HCT116 (cell line): ENCODE measurements at regions not wholly inside any gene's neighbourhood (a gene's known extent, or its start where the extent isn't known, plus 50 kb on each side); places are given as distances from the start of the nearest gene placed in this dataset.

Source experiments
- ATAC-seq: fragments of 200-7000 bp; cut with Tn5 transposase; 2 replicates; pipeline ENCODE4 v1.9.1; 2020; ENCODE audit warnings: mild to moderate bottlenecking, moderate library complexity
- BruUV-seq: library from RNA; stranded (reverse); fragments of 400-500 nt; replicated peaks from 2 replicates; lab custom pipeline; 2021; lab: Mats Ljungman, UMichigan
- CTCF ChIA-PET: fragments of 300-600 bp; sonication (Branson Sonifier 250); formaldehyde crosslinking; loops from one replicate; lab custom pipeline; 2021; ENCODE audit warnings: antibody characterized with exemption; lab: Charles Lee
- POLR2A ChIA-PET: fragments of 300-600, 350-600 bp; sonication (Branson Sonifier 250); formaldehyde crosslinking; loops from one replicate; lab custom pipeline; 2021; ENCODE audit warnings: antibody characterized with exemption; lab: Charles Lee
- RAD21 ChIA-PET, 2 experiments: fragments of 300-600 bp; sonication (Branson Sonifier 250); formaldehyde crosslinking; loops; one replicate each; lab custom pipeline; 2023; ENCODE audit warnings: low total read pairs in 2 of 2; ENCODE audit not compliant: uncharacterized antibody in 2 of 2, unreplicated experiment in 2 of 2, low non-redundant PET in 1 of 2; lab: Charles Lee
- DNase-seq: peaks from one replicate; pipeline ENCODE4 v3.0.0-alpha.2; 2010; ENCODE audit warnings: low read depth, low spot score
- H2AFZ ChIP-seq: fragments of 200-600 bp; shearing (Covaris generic), sonication (generic); 2 replicates; pipeline ENCODE4 v1.6.1; 2017; ENCODE audit warnings: low read depth, mixed run types, mixed read lengths, antibody characterized with exemption, low read length; ENCODE audit not compliant: poor library complexity, severe bottlenecking
- H3K27ac ChIP-seq: 2 replicates; pipeline ENCODE4 v1.5.1; 2012; ENCODE audit warnings: low read depth, low read length
- H3K27me3 ChIP-seq: fragments of 200-600 bp; sonication (generic); 2 replicates; pipeline ENCODE4 v1.6.1; 2016; ENCODE audit warnings: mixed run types, low read length, mixed read lengths; ENCODE audit not compliant: insufficient read depth
- H3K36me3 ChIP-seq, 2 experiments: fragments of 200-500 bp in 1 of 2; fragments of 200-600 bp in 1 of 2; sonication (Bioruptor generic) in 1 of 2; sonication (generic) in 1 of 2; 2 replicates each; pipeline versions ENCODE4 v1.5.1 to v1.6.1; 2014 to 2016; ENCODE audit warnings: low read length in 2 of 2, inconsistent platforms in 1 of 2, mixed read lengths in 1 of 2, mixed run types in 1 of 2; ENCODE audit not compliant: insufficient read depth in 2 of 2, control insufficient read depth in 1 of 2
- H3K4me1 ChIP-seq, 2 experiments: fragments of 200-600 bp in 1 of 2; sonication (generic) in 1 of 2; 2 replicates each; pipeline versions ENCODE4 v1.5.1 to v1.6.1; 2012 to 2017; ENCODE audit warnings: low read length in 2 of 2, inconsistent platforms in 1 of 2, mild to moderate bottlenecking in 1 of 2, mixed read lengths in 1 of 2, mixed run types in 1 of 2, moderate library complexity in 1 of 2; ENCODE audit not compliant: insufficient read depth in 2 of 2, control insufficient read depth in 1 of 2
- H3K4me2 ChIP-seq: fragments of 200-600 bp; sonication (generic); 2 replicates; pipeline ENCODE4 v1.6.1; 2017; ENCODE audit warnings: mixed run types, low read length, mixed read lengths
- H3K4me3 ChIP-seq, 2 experiments: fragments of 200-600 bp in 1 of 2; sonication (generic) in 1 of 2; replicated peaks in 1 of 2; 2 replicates each; pipeline ENCODE4 v1.5.1; 2011 to 2016; ENCODE audit warnings: low read length in 2 of 2, control low read depth in 1 of 2, low read depth in 1 of 2, mild to moderate bottlenecking in 1 of 2, mixed read lengths in 1 of 2, mixed run types in 1 of 2
- H3K79me2 ChIP-seq: fragments of 200-600 bp; sonication (generic); 2 replicates; pipeline ENCODE4 v1.6.1; 2017; ENCODE audit warnings: mild to moderate bottlenecking, mixed run types, low read length, moderate library complexity, mixed read lengths; ENCODE audit not compliant: insufficient read depth
- H3K9ac ChIP-seq: fragments of 200-600 bp; sonication (generic); 2 replicates; pipeline ENCODE4 v1.6.1; 2016; ENCODE audit warnings: low read length, mixed read lengths
- H3K9me2 ChIP-seq: fragments of 200-600 bp; sonication (generic), shearing (Covaris generic); 2 replicates; pipeline ENCODE4 v1.6.1; 2017; ENCODE audit warnings: mixed run types, mild to moderate bottlenecking, moderate library complexity; ENCODE audit not compliant: insufficient read depth
- H3K9me3 ChIP-seq, 2 experiments: fragments of 200-500 bp in 1 of 2; fragments of 200-600 bp in 1 of 2; sonication (Bioruptor generic) in 1 of 2; sonication (generic) in 1 of 2; 2 replicates each; pipeline ENCODE4 v1.6.1; 2014 to 2017; ENCODE audit warnings: low read length in 2 of 2, mixed read lengths in 2 of 2, inconsistent platforms in 1 of 2, low read depth in 1 of 2, mild to moderate bottlenecking in 1 of 2, mixed run types in 1 of 2, moderate library complexity in 1 of 2; ENCODE audit not compliant: control insufficient read depth in 1 of 2, insufficient read depth in 1 of 2
- H4K20me1 ChIP-seq: fragments of 200-600 bp; sonication (generic), shearing (Covaris generic); 2 replicates; pipeline ENCODE4 v1.6.1; 2017; ENCODE audit warnings: mixed run types, mild to moderate bottlenecking, moderate library complexity; ENCODE audit not compliant: insufficient read depth
- EGR1 ChIP-seq: IDR thresholded peaks from 2 replicates; pipeline ENCODE4 v1.6.1; 2012; ENCODE audit warnings: low read depth
- ELF1 ChIP-seq: IDR thresholded peaks from 2 replicates; pipeline ENCODE4 v1.6.1; 2012; ENCODE audit warnings: low read depth, borderline replicate concordance
- EZH2 ChIP-seq: fragments of 200-600 bp; sonication (generic); IDR thresholded peaks from 2 replicates; pipeline ENCODE4 v1.6.1; 2017; ENCODE audit warnings: antibody characterized with exemption, mixed run types
- JUND ChIP-seq: IDR thresholded peaks from 2 replicates; pipeline ENCODE4 v1.6.1; 2012
- POLR2A ChIP-seq: IDR thresholded peaks from 2 replicates; pipeline ENCODE4 v1.7.0; 2011; ENCODE audit warnings: borderline replicate concordance; ENCODE audit not compliant: insufficient read depth, insufficient read length; ENCODE audit errors: extremely low read depth
- POLR2AphosphoS5 ChIP-seq: IDR thresholded peaks from 2 replicates; pipeline ENCODE4 v1.6.1; 2011; ENCODE audit warnings: mild to moderate bottlenecking, low read depth, low read length, moderate library complexity
- RAD21 ChIP-seq: IDR thresholded peaks from 2 replicates; pipeline ENCODE4 v1.6.1; 2012; ENCODE audit warnings: low read depth, mild to moderate bottlenecking
- SRF ChIP-seq: IDR thresholded peaks from 2 replicates; pipeline ENCODE4 v1.6.1; 2012; ENCODE audit warnings: low read depth
- TCF7L2 ChIP-seq: IDR thresholded peaks from 2 replicates; pipeline ENCODE4 v1.7.0; 2011; ENCODE audit warnings: borderline replicate concordance, inconsistent platforms; ENCODE audit not compliant: insufficient read depth, insufficient read length; ENCODE audit errors: extremely low read depth
- YY1 ChIP-seq: IDR thresholded peaks from 2 replicates; pipeline ENCODE4 v1.6.1; 2011; ENCODE audit warnings: low read length, low read depth, moderate library complexity, mild to moderate bottlenecking; ENCODE audit not compliant: insufficient replicate concordance; ENCODE audit errors: extremely low read depth
- intact Hi-C: fragments of 100-400 bp; cut with micrococcal nuclease; formaldehyde crosslinking; loops from 2 replicates; pipeline ENCODE4 v1.10.0; 2022
- TF ChIP-seq, protein P1 (sequence below): IDR thresholded peaks from 2 replicates; pipeline ENCODE4 v1.6.1; 2012; ENCODE audit warnings: low read depth
- TF ChIP-seq, protein P2 (sequence below): IDR thresholded peaks from 2 replicates; pipeline ENCODE4 v1.6.1; 2012

DNA sequence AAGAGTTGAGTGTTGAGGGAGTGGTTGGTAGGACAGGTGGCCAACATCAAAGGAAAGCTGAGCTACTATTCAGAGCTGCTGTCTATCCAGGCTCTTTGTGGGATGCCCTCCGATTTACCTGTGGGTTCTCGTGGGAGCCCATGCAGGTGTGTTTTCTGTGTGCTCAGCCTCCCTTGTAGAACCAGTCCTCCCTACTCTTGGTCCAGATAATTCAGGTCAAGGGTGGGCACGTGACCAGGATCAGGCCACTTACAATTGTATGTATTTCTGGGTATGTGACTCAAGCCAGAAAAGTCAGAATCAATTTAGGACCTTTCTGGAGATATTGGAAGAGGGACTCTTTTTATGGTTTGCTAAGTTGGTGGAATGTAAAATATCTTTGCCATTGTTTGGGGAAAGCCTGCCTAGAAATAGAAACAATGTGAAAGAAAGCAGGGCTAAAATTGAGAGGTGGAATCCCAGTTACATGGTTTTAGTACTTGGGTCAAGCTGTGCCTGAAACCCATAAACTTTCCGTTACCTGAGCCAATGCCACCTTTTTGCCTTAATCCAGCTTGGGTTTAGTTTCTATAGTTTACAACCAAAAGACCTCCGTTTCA, 93.2 kb downstream of the PDCL3 start:
- Histone ChIP-seq H3K4me2 (no peak overlapping the region), H3K4me3 (no peak overlapping the region), H3K9me2 (no peaks in the 10 kb centered on the region), H3K27ac (no peak overlapping the region), H3K79me2 (no peaks in the 10 kb centered on the region), H4K20me1 (no peaks in the 10 kb centered on the region), H3K4me1 (no peaks in the 10 kb centered on the region), H3K27me3 (no peaks in the 10 kb centered on the region), H3K9ac (no peak overlapping the region), H2AFZ (no peak overlapping the region), H3K36me3 (no peaks in the 10 kb centered on the region), H3K9me3 (no peaks in the 10 kb centered on the region)
- DNase-seq (no peak), ATAC-seq (no peak)
- ChIA-PET CTCF (no interaction called here), RAD21 (no interaction called here), POLR2A (interaction anchor here (0.6 kb wide), 1 partner anchor 64 kb away, joined by 4 read pairs; no protein-coding TSS in a partner anchor)
- TF ChIP-seq POLR2A (no peak), TCF7L2 (no peak), SRF (no peak), EGR1 (no peak), YY1 (no peak), EZH2 (no peak), POLR2AphosphoS5 (no peak), JUND (no peak), ELF1 (no peak), RAD21 (no peak)
- TF ChIP-seq, protein P1, sequence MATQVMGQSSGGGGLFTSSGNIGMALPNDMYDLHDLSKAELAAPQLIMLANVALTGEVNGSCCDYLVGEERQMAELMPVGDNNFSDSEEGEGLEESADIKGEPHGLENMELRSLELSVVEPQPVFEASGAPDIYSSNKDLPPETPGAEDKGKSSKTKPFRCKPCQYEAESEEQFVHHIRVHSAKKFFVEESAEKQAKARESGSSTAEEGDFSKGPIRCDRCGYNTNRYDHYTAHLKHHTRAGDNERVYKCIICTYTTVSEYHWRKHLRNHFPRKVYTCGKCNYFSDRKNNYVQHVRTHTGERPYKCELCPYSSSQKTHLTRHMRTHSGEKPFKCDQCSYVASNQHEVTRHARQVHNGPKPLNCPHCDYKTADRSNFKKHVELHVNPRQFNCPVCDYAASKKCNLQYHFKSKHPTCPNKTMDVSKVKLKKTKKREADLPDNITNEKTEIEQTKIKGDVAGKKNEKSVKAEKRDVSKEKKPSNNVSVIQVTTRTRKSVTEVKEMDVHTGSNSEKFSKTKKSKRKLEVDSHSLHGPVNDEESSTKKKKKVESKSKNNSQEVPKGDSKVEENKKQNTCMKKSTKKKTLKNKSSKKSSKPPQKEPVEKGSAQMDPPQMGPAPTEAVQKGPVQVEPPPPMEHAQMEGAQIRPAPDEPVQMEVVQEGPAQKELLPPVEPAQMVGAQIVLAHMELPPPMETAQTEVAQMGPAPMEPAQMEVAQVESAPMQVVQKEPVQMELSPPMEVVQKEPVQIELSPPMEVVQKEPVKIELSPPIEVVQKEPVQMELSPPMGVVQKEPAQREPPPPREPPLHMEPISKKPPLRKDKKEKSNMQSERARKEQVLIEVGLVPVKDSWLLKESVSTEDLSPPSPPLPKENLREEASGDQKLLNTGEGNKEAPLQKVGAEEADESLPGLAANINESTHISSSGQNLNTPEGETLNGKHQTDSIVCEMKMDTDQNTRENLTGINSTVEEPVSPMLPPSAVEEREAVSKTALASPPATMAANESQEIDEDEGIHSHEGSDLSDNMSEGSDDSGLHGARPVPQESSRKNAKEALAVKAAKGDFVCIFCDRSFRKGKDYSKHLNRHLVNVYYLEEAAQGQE, result no peak
- TF ChIP-seq, protein P2, sequence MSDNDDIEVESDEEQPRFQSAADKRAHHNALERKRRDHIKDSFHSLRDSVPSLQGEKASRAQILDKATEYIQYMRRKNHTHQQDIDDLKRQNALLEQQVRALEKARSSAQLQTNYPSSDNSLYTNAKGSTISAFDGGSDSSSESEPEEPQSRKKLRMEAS, result no peak
- BruUV-seq, result no TSS peak
- intact Hi-C loops, result no loop called here
